SU-DHL-6 (cell line): ENCODE measurements at regions not wholly inside any gene's neighbourhood (a gene's known extent, or its start where the extent isn't known, plus 50 kb on each side); places are given as distances from the start of the nearest gene placed in this dataset.

Experiments used
- H2AFZ ChIP-seq: fragments of 200-600 bp; sonication (generic); 2 replicates; pipeline ENCODE4 v1.6.1; 2014; ENCODE audit warnings: low read depth, mild to moderate bottlenecking, moderate library complexity, mixed read lengths, antibody characterized with exemption, low read length; ENCODE audit not compliant: severe bottlenecking
- H3F3A ChIP-seq: fragments of 200-600 bp; shearing (Covaris generic); 2 replicates; pipeline ENCODE4 v1.6.0; 2016; ENCODE audit warnings: antibody characterized with exemption, mild to moderate bottlenecking; ENCODE audit not compliant: insufficient read depth
- H3K27ac ChIP-seq: fragments of 200-600 bp; sonication (generic); 2 replicates; pipeline ENCODE4 v1.5.1; 2016; ENCODE audit warnings: low read depth, mild to moderate bottlenecking, low read length, moderate library complexity, mixed read lengths
- H3K27me3 ChIP-seq: fragments of 200-600 bp; sonication (generic), shearing (Covaris generic); 2 replicates; pipeline ENCODE4 v1.6.0; 2014; ENCODE audit warnings: mild to moderate bottlenecking, low read length
- H3K36me3 ChIP-seq: fragments of 200-600 bp; sonication (generic); 2 replicates; pipeline ENCODE4 v1.6.1; 2014; ENCODE audit warnings: mild to moderate bottlenecking, low read length, mixed read lengths
- H3K4me2 ChIP-seq: fragments of 300-600, 200-600 bp; shearing (Covaris generic), sonication (generic); 2 replicates; pipeline ENCODE4 v1.6.0; 2014; ENCODE audit warnings: low read length, low read depth, mild to moderate bottlenecking; ENCODE audit not compliant: poor library complexity, severe bottlenecking
- H3K4me3 ChIP-seq: fragments of 200-600 bp; sonication (generic); 2 replicates; pipeline ENCODE4 v1.5.1; 2014; ENCODE audit warnings: antibody characterized with exemption, low read length, mild to moderate bottlenecking, mixed read lengths; ENCODE audit not compliant: insufficient read depth, poor library complexity, severe bottlenecking
- H3K79me2 ChIP-seq: fragments of 200-600 bp; sonication (generic); 2 replicates; pipeline ENCODE4 v1.6.1; 2014; ENCODE audit warnings: mild to moderate bottlenecking, low read length, moderate library complexity; ENCODE audit not compliant: insufficient read depth
- H3K9ac ChIP-seq: fragments of 200-600 bp; sonication (generic); 2 replicates; pipeline ENCODE4 v1.7.0; 2014; ENCODE audit warnings: mild to moderate bottlenecking, low read length
- H3K9me2 ChIP-seq: fragments of 200-600 bp; sonication (generic); replicated peaks from 2 replicates; pipeline ENCODE4 v1.6.1; 2014; ENCODE audit warnings: low read length; ENCODE audit not compliant: insufficient read depth
- H3K9me3 ChIP-seq: fragments of 200-600 bp; sonication (generic); 2 replicates; pipeline ENCODE4 v1.6.1; 2014; ENCODE audit warnings: low read length, mixed read lengths; ENCODE audit not compliant: insufficient read depth
- H4K20me1 ChIP-seq: fragments of 200-600 bp; sonication (generic); 2 replicates; pipeline ENCODE4 v1.6.1; 2014; ENCODE audit warnings: low read depth, mild to moderate bottlenecking, antibody characterized with exemption, low read length, moderate library complexity, mixed read lengths
- EZH2phosphoT487 ChIP-seq: fragments of 200-600 bp; sonication (generic), shearing (Covaris generic); conservative IDR thresholded peaks from 2 replicates; pipeline ENCODE4 v1.6.1; 2018; ENCODE audit warnings: mild to moderate bottlenecking, antibody characterized with exemption, low read length, moderate library complexity, mixed read lengths
- TF ChIP-seq, protein P1 (sequence below): fragments of 200-600 bp; sonication (generic); IDR thresholded peaks from one replicate; pipeline ENCODE4 v1.5.1; 2017; ENCODE audit warnings: antibody characterized with exemption, mild to moderate bottlenecking, low read length, moderate library complexity; ENCODE audit not compliant: insufficient read depth, poor library complexity, severe bottlenecking

DNA sequence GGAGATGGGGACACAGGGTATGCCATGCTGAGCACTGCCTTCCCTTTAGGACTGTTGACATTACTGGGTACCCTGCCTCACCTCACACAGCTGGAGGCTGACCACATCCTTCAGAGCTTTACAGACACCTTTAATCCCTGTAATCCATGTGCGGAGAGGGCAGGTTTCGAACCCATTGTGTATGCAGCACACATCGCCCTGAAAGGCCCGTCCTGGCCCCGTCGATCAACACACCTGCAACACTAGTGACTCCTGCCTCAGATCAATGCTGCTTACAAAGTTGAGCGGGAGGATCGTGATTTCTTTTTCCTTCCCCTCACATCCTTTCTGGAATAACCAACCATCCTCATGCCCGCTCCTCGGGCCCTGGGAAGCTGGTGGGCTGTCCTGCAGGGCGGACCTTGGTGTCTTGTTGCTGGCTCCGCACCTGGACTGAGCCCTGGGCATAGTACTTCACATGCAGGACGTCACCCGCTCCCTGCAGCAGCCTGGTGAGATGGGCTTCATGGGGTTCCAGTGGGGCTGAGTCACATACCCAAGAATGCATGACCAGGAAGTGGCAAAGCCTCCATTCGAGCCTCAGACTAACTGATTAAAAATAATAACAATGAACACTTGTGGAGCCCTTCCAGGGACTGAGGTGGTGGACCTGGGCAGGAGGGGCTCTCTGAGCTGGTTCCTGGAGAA, 403.6 kb downstream of the PTPRU start:
- TF ChIP-seq EZH2phosphoT487: no peak
- TF ChIP-seq, protein P1, sequence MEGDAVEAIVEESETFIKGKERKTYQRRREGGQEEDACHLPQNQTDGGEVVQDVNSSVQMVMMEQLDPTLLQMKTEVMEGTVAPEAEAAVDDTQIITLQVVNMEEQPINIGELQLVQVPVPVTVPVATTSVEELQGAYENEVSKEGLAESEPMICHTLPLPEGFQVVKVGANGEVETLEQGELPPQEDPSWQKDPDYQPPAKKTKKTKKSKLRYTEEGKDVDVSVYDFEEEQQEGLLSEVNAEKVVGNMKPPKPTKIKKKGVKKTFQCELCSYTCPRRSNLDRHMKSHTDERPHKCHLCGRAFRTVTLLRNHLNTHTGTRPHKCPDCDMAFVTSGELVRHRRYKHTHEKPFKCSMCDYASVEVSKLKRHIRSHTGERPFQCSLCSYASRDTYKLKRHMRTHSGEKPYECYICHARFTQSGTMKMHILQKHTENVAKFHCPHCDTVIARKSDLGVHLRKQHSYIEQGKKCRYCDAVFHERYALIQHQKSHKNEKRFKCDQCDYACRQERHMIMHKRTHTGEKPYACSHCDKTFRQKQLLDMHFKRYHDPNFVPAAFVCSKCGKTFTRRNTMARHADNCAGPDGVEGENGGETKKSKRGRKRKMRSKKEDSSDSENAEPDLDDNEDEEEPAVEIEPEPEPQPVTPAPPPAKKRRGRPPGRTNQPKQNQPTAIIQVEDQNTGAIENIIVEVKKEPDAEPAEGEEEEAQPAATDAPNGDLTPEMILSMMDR: no peak
- no peak overlapping the region for H3K9ac ChIP-seq
- no peak overlapping the region for H3K4me2 ChIP-seq
- H3F3A ChIP-seq: no peaks in the 10 kb centered on the region
- no peak overlapping the region for H3K4me3 ChIP-seq
- no peaks in the 10 kb centered on the region for H3K27me3 ChIP-seq
- no peaks in the 10 kb centered on the region for H3K9me2 ChIP-seq
- no peaks in the 10 kb centered on the region for H4K20me1 ChIP-seq
- no peaks in the 10 kb centered on the region for H3K9me3 ChIP-seq
- no peaks in the 10 kb centered on the region for H3K36me3 ChIP-seq
- H3K27ac ChIP-seq: no peak overlapping the region
- H3K79me2 ChIP-seq: no peaks in the 10 kb centered on the region
- no peak overlapping the region for H2AFZ ChIP-seq

DNA sequence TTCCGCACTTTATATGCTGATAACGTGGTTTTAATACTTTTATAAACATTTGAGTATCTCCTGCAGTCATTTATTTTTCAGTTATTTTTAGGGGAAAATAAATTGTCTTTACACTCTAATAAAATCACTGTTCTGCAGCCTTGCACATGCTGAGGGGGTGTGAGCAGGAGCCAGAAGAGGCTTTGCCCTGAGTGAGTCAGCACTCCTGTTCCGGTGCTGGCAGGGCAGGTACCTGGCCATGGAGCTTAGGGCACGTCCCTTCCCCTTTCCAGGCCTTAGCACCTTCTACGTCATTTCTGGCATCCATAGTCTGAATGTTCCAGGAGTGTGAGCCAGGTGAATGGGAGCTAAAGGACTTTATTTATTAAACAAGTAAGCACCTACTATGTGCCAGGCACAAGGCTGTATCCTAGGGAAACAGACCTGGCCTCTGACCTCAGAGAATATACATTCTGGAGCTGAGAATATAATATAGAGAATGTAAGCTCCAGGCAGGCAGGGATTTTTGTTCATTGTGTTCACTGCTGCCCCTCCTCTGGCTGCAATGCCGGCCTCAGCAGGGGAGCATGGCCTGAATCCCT, 402.9 kb downstream of the PTPRU start:
- no peaks in the 10 kb centered on the region for H4K20me1 ChIP-seq
- no peaks in the 10 kb centered on the region for H3K27me3 ChIP-seq
- no peaks in the 10 kb centered on the region for H3K9me2 ChIP-seq
- no peaks in the 10 kb centered on the region for H3K36me3 ChIP-seq
- no peak overlapping the region for H3K4me3 ChIP-seq
- no peak for TF ChIP-seq EZH2phosphoT487
- TF ChIP-seq, protein P1: no peak
- H3K9ac ChIP-seq: no peak overlapping the region
- no peaks in the 10 kb centered on the region for H3K9me3 ChIP-seq
- no peak overlapping the region for H3K4me2 ChIP-seq
- H3K79me2 ChIP-seq: no peaks in the 10 kb centered on the region
- H2AFZ ChIP-seq: no peak overlapping the region
- H3F3A ChIP-seq: no peaks in the 10 kb centered on the region
- H3K27ac ChIP-seq: no peak overlapping the region

DNA sequence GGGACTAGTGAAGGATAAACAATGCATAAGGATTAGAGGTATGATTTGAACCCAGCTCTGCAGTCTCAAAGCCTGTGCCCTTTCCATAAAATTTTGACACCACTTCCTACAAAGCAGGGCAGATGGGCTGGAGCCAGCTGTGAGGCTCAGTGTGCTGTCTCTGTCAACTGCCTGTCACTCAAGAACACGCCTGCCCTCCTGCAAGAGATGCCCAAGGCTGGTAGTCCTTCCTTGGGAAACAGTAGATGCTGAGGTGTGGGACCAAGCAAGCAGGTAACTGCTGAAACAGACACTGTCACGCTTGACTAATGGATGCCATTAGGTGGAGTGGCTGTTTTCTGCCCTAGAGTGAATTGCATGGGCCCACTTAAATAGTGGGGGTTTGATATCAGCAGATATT, 402.0 kb downstream of the PTPRU start:
- TF ChIP-seq EZH2phosphoT487: no peak
- TF ChIP-seq, protein P1: no peak
- no peaks in the 10 kb centered on the region for H3K79me2 ChIP-seq
- no peaks in the 10 kb centered on the region for H4K20me1 ChIP-seq
- H3K9me3 ChIP-seq: no peaks in the 10 kb centered on the region
- H3K27ac ChIP-seq: no peak overlapping the region
- H3K9me2 ChIP-seq: no peaks in the 10 kb centered on the region
- H3K27me3 ChIP-seq: no peaks in the 10 kb centered on the region
- no peak overlapping the region for H3K9ac ChIP-seq
- H3K4me2 ChIP-seq: no peak overlapping the region
- no peak overlapping the region for H3K4me3 ChIP-seq
- no peaks in the 10 kb centered on the region for H3F3A ChIP-seq
- H3K36me3 ChIP-seq: no peaks in the 10 kb centered on the region
- no peak overlapping the region for H2AFZ ChIP-seq
